RWPE2 (cell line): ENCODE measurements at regions not wholly inside any gene's neighbourhood (a gene's known extent, or its start where the extent isn't known, plus 50 kb on each side); places are given as distances from the start of the nearest gene placed in this dataset.

Source experiments
- ATAC-seq: fragments of 200-7000 bp; cut with Tn5 transposase; 3 replicates; pipeline ENCODE4 v1.9.1; 2021; ENCODE audit warnings: low read depth
- DNase-seq: peaks from one replicate; pipeline ENCODE4 v3.0.0-alpha.2; 2020; ENCODE audit warnings: low spot score
- H3K27ac ChIP-seq: fragments of 450-650 bp; 2 replicates; pipeline ENCODE4 v1.5.1; 2017; ENCODE audit warnings: mild to moderate bottlenecking; ENCODE audit not compliant: poor library complexity, severe bottlenecking
- H3K27me3 ChIP-seq: fragments of 250-450 bp; sonication (Bioruptor Pico); 2 replicates; pipeline ENCODE4 v1.5.1; 2021; ENCODE audit warnings: mild to moderate bottlenecking, moderate library complexity; ENCODE audit not compliant: insufficient read depth, poor library complexity, severe bottlenecking
- H3K36me3 ChIP-seq: fragments of 250-450 bp; sonication (Bioruptor Pico); 2 replicates; pipeline ENCODE4 v1.5.1; 2020; ENCODE audit warnings: low read depth, mild to moderate bottlenecking, moderate library complexity
- H3K4me1 ChIP-seq: fragments of 250-450 bp; sonication (Bioruptor Pico); 2 replicates; pipeline ENCODE4 v1.5.1; 2021; ENCODE audit warnings: mild to moderate bottlenecking, moderate library complexity; ENCODE audit not compliant: insufficient read depth, poor library complexity, severe bottlenecking
- H3K4me3 ChIP-seq: fragments of 250-450 bp; sonication (Bioruptor Pico); 2 replicates; pipeline ENCODE4 v1.5.1; 2021; ENCODE audit warnings: mild to moderate bottlenecking, moderate library complexity; ENCODE audit not compliant: severe bottlenecking
- H3K9me3 ChIP-seq: fragments of 250-450 bp; sonication (Bioruptor Pico); 2 replicates; pipeline ENCODE4 v1.5.1; 2021; ENCODE audit warnings: mild to moderate bottlenecking, moderate library complexity; ENCODE audit not compliant: severe bottlenecking
- TF ChIP-seq, protein P1 (sequence below): fragments of 450-650 bp; IDR thresholded peaks from one replicate; pipeline ENCODE4 v1.5.1; 2017; ENCODE audit warnings: mild to moderate bottlenecking, moderate library complexity; ENCODE audit not compliant: poor library complexity, severe bottlenecking

- H3K4me3 ChIP-seq: no peak overlapping the region
- DNase-seq: peak; percentile 19
- no peak for ATAC-seq
- H3K4me1 ChIP-seq: no peaks in the 10 kb centered on the region
- H3K27me3 ChIP-seq: no peaks in the 10 kb centered on the region
- no peaks in the 10 kb centered on the region for H3K9me3 ChIP-seq
- H3K27ac ChIP-seq: no peak overlapping the region
- H3K36me3 ChIP-seq: no peaks in the 10 kb centered on the region
- TF ChIP-seq, protein P1, sequence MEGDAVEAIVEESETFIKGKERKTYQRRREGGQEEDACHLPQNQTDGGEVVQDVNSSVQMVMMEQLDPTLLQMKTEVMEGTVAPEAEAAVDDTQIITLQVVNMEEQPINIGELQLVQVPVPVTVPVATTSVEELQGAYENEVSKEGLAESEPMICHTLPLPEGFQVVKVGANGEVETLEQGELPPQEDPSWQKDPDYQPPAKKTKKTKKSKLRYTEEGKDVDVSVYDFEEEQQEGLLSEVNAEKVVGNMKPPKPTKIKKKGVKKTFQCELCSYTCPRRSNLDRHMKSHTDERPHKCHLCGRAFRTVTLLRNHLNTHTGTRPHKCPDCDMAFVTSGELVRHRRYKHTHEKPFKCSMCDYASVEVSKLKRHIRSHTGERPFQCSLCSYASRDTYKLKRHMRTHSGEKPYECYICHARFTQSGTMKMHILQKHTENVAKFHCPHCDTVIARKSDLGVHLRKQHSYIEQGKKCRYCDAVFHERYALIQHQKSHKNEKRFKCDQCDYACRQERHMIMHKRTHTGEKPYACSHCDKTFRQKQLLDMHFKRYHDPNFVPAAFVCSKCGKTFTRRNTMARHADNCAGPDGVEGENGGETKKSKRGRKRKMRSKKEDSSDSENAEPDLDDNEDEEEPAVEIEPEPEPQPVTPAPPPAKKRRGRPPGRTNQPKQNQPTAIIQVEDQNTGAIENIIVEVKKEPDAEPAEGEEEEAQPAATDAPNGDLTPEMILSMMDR: no peak
Observed at GRCh38 chr6:170033666-170034065, 257.2 kb downstream of the DLL1 start.

DNA sequence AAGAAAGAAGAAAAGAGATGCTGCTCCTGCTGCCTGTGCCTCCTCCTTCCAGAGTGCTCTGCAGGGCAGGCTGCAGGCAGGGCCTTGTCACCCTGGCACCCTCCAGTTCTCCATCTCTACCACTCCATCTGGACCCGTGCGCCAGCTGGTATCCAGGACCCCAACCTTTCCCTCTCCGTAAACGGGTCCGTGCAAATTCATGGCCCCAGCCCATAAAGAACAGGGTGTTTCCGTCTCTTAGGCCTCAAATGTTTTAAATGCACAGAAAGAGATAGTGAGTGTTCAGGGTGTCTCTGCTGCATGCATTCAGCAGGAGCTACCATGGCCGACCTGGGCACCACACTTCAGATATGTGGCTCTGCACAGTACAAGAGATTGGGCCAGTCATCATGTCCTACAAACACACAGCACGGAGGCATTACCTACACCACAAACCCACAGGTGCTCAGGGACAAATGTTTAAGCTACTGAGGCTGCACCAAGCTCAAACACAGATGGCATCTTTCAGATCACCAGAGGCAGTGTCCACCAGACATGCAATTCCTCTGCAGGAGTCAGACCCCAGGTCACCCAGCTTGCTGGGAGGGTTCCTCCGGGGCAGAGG is 258.1 kb downstream of the DLL1 start:
- no peak overlapping the region for H3K4me3 ChIP-seq

DNA sequence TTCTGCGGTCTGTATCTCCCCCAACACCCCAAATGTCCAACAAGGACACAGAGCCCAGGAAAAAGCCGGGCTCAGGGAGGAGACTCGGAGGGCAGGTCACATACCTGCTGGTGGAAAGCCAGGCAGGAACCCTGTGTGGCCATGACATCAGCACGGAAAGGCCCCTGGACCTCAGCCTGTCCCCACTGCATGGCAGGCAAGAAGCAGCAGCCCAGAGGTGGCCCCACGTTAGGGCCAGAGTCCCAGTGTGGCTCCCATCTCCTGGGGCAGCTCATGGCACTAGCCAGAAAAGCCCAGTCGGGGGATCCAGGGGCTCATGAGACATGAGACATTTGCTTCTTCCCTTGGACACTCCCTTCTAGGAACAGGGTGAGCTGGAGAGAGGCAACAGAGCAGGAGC is 258.7 kb downstream of the DLL1 start:
- ATAC-seq: no peak
- no peak overlapping the region for H3K27ac ChIP-seq
- H3K9me3 ChIP-seq: no peaks in the 10 kb centered on the region
- TF ChIP-seq, protein P1: no peak
- H3K27me3 ChIP-seq: no peaks in the 10 kb centered on the region
- H3K36me3 ChIP-seq: no peaks in the 10 kb centered on the region
- H3K4me3 ChIP-seq: no peak overlapping the region
- DNase-seq: peak; percentile 38
- H3K4me1 ChIP-seq: peaks cover 6% of the 10 kb centered on the region

More for the DNA sequence above, 258.1 kb downstream of the DLL1 start:
- ATAC-seq (no peak), DNase-seq (no peak)
- Histone ChIP-seq H3K27ac (no peak overlapping the region), H3K4me1 (peaks cover under 1% of the 10 kb centered on the region), H3K9me3 (no peaks in the 10 kb centered on the region), H3K36me3 (no peaks in the 10 kb centered on the region), H3K27me3 (no peaks in the 10 kb centered on the region)
- TF ChIP-seq, protein P1: no peak

GRCh38 chr6:170031684-170032121 is 259.2 kb downstream of the DLL1 start:
- Histone ChIP-seq H3K9me3 (no peaks in the 10 kb centered on the region), H3K4me3 (no peak overlapping the region), H3K36me3 (no peaks in the 10 kb centered on the region), H3K27me3 (no peaks in the 10 kb centered on the region), H3K4me1 (peaks cover 11% of the 10 kb centered on the region), H3K27ac (no peak overlapping the region)
- TF ChIP-seq, protein P1: no peak
- ATAC-seq (no peak), DNase-seq (peak; percentile 34)

GRCh38 chr6:170030821-170031471 is 259.9 kb downstream of the DLL1 start:
- H3K4me3 ChIP-seq: no peak overlapping the region
- peaks cover 17% of the 10 kb centered on the region for H3K4me1 ChIP-seq
- DNase-seq (peak; percentile 44), ATAC-seq (no peak)
- no peaks in the 10 kb centered on the region for H3K36me3 ChIP-seq
- TF ChIP-seq, protein P1: no peak
- no peaks in the 10 kb centered on the region for H3K27me3 ChIP-seq
- H3K9me3 ChIP-seq: no peaks in the 10 kb centered on the region
- no peak overlapping the region for H3K27ac ChIP-seq
